Upper lobe of left lung (tissue), 4 donors: ENCODE measurements at regions not wholly inside any gene's neighbourhood (a gene's known extent, or its start where the extent isn't known, plus 50 kb on each side); places are given as distances from the start of the nearest gene placed in this dataset.

Source experiments
- CTCF ChIP-seq, 6 experiments: fragments of 450-650 bp in 4 of 6; fragments of 200-600 bp in 2 of 6; sonication (generic) in 2 of 6; IDR thresholded peaks; one replicate each; pipeline ENCODE4 v1.5.1; 2016 to 2019; ENCODE audit warnings: antibody characterized with exemption in 6 of 6
- POLR2A ChIP-seq, 4 donors: fragments of 450-650 bp; IDR thresholded peaks; one replicate each; pipeline ENCODE4 v1.5.1; 2016 to 2017; ENCODE audit warnings: antibody characterized with exemption in 4 of 4, mild to moderate bottlenecking in 2 of 4
- POLR2AphosphoS5 ChIP-seq, 2 donors: sonication (generic); formaldehyde crosslinking; IDR thresholded peaks; one replicate each; pipeline ENCODE4 v1.5.1; 2017; ENCODE audit warnings: antibody characterized with exemption in 2 of 2

GRCh38 chr6:43879722-43880121, 109.7 kb downstream of the VEGFA start:
- TF ChIP-seq CTCF (IDR thresholded peaks at IDR 0.05), result no peak
- TF ChIP-seq POLR2A (IDR thresholded peaks at IDR 0.05), result no peak
- no peak for TF ChIP-seq POLR2AphosphoS5 (IDR thresholded peaks at IDR 0.05)
